Astrocyte of the spinal cord (primary cell): ENCODE measurements at regions not wholly inside any gene's neighbourhood (a gene's known extent, or its start where the extent isn't known, plus 50 kb on each side); places are given as distances from the start of the nearest gene placed in this dataset.
"Not testable (repeated sequence)": the region's sequence is repeated elsewhere in the genome, so short reads cannot be mapped to it uniquely, and the experiment has no call there.

ENCODE experiments used
- DNase-seq: peaks from one replicate; pipeline ENCODE4 v3.0.0; 2011; ENCODE audit warnings: low read depth, low spot score
- H3K4me3 ChIP-seq: 2 replicates; pipeline ENCODE4 v1.5.1; 2011; ENCODE audit warnings: low read depth, mild to moderate bottlenecking, low read length, moderate library complexity
- in situ Hi-C: cut with HindIII; loops from 2 replicates; pipeline ENCODE4 v1.10.0; 2017; ENCODE audit warnings: low sequenced_read_pairs
- TF ChIP-seq, protein P1 (sequence below): IDR thresholded peaks from 2 replicates; pipeline ENCODE4 v1.5.1; 2012; ENCODE audit warnings: low read depth, mild to moderate bottlenecking, low read length, inconsistent platforms

GRCh38 chr20:30412972-30413371 lies 844.5 kb upstream of the DEFB115 start:
- TF ChIP-seq, protein P1, sequence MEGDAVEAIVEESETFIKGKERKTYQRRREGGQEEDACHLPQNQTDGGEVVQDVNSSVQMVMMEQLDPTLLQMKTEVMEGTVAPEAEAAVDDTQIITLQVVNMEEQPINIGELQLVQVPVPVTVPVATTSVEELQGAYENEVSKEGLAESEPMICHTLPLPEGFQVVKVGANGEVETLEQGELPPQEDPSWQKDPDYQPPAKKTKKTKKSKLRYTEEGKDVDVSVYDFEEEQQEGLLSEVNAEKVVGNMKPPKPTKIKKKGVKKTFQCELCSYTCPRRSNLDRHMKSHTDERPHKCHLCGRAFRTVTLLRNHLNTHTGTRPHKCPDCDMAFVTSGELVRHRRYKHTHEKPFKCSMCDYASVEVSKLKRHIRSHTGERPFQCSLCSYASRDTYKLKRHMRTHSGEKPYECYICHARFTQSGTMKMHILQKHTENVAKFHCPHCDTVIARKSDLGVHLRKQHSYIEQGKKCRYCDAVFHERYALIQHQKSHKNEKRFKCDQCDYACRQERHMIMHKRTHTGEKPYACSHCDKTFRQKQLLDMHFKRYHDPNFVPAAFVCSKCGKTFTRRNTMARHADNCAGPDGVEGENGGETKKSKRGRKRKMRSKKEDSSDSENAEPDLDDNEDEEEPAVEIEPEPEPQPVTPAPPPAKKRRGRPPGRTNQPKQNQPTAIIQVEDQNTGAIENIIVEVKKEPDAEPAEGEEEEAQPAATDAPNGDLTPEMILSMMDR, result no peak
- no peak for DNase-seq
- in situ Hi-C loops, result no loop called here
- no peak overlapping the region for H3K4me3 ChIP-seq

DNA sequence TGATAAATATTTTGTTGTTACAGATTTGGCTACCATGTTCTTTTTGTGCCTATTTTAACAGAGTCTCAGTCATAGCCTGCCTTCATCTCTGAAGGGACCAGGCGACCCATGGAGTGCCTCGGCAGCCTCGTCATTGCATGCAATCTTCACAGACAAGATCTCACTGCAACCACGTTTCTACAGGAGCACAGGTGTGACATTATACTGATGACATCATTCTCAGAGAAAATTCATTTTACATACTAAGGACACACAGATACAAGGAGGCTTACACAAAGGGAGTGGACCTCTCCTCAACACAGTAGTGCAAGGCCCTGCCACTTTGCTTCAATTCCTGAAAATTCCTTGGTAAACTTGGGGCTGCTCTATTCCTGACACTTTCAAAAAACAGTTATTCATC lies 840.1 kb upstream of the DEFB115 start:
- H3K4me3 ChIP-seq, in situ Hi-C loops, DNase-seq: not testable (repeated sequence)

- H3K4me3 ChIP-seq, in situ Hi-C loops, DNase-seq: not testable (repeated sequence)
Observed at GRCh38 chr20:30418378-30418777, 839.1 kb upstream of the DEFB115 start.

DNA sequence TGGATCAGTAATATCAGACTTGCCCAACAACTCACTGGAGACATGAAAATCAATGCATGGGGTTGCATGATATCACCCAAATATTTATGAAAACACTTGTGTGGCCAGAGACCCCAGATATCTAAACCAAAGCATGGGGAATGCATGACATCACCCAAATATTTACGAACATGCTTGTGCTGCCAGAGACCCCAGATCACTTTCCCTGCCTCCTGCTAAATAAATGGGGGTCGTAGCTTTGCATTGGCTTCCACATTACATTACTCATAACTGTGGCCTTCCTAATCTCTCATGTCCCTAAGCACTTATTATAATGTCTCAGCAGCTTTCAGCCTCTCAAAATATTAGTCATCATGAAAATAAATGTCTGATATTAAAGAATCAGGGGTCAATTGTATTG lies 838.0 kb upstream of the DEFB115 start:
- TF ChIP-seq, protein P1, result no peak
- in situ Hi-C loops, result no loop called here
- H3K4me3 ChIP-seq, result no peak overlapping the region
- DNase-seq, result no peak

DNA sequence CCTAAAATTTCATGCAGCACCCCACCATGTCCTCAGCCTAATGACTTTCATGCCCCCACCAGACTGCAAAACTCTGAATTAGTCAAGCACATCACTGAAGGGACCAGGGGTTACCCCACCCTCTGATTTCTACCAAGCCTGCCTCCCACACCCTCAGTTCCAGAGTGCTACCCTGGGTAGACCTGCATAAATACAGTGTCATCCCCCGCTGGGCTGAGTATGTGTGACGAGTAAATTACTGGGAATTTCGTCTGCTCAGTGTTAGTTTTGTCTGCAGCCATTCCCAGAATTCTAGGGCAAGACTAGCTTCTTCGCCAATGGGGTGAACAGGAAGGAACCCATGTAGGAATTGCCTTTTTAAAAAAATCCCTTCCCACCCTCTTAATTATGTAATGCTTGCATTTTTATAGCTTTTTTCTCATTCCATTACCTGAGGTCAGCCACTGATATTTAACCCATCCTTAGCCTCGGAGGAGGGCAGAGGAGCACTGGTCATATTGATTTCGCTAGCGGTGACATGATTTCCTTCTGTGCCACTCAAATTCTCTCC lies 837.5 kb upstream of the DEFB115 start:
- in situ Hi-C loops, DNase-seq, H3K4me3 ChIP-seq: not testable (repeated sequence)
